Tibial nerve (tissue), 4 donors: ENCODE measurements at regions not wholly inside any gene's neighbourhood (a gene's known extent, or its start where the extent isn't known, plus 50 kb on each side); places are given as distances from the start of the nearest gene placed in this dataset.

Experiments used
- EP300 ChIP-seq, 2 donors: sonication (generic); formaldehyde crosslinking; IDR thresholded peaks; one replicate each; pipeline ENCODE4 v1.6.1; 2017; ENCODE audit warnings: antibody characterized with exemption in 2 of 2, mild to moderate bottlenecking in 1 of 2
- POLR2A ChIP-seq, 2 donors: fragments of 450-650 bp; IDR thresholded peaks; one replicate each; pipeline ENCODE4 v1.6.1; 2017; ENCODE audit warnings: antibody characterized with exemption in 2 of 2, mild to moderate bottlenecking in 2 of 2, moderate library complexity in 2 of 2
- TF ChIP-seq, protein P1 (sequence below), 5 experiments: fragments of 200-600 bp in 3 of 5; fragments of 450-650 bp in 2 of 5; sonication (generic) in 3 of 5; IDR thresholded peaks; one replicate each; pipeline ENCODE4 v1.5.1; 2016 to 2019; ENCODE audit warnings: antibody characterized with exemption in 5 of 5, mild to moderate bottlenecking in 3 of 5, moderate library complexity in 2 of 5

GRCh38 chr18:29653671-29654215, 1388.8 kb downstream of the DSC3 start:
- TF ChIP-seq, protein P1, sequence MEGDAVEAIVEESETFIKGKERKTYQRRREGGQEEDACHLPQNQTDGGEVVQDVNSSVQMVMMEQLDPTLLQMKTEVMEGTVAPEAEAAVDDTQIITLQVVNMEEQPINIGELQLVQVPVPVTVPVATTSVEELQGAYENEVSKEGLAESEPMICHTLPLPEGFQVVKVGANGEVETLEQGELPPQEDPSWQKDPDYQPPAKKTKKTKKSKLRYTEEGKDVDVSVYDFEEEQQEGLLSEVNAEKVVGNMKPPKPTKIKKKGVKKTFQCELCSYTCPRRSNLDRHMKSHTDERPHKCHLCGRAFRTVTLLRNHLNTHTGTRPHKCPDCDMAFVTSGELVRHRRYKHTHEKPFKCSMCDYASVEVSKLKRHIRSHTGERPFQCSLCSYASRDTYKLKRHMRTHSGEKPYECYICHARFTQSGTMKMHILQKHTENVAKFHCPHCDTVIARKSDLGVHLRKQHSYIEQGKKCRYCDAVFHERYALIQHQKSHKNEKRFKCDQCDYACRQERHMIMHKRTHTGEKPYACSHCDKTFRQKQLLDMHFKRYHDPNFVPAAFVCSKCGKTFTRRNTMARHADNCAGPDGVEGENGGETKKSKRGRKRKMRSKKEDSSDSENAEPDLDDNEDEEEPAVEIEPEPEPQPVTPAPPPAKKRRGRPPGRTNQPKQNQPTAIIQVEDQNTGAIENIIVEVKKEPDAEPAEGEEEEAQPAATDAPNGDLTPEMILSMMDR (IDR thresholded peaks at IDR 0.05), result no peak
- TF ChIP-seq POLR2A (IDR thresholded peaks at IDR 0.05), result no peak
- TF ChIP-seq EP300 (IDR thresholded peaks at IDR 0.05), result no peak
